ENCODE measurements at regions not wholly inside any gene's neighbourhood (a gene's known extent, or its start where the extent isn't known, plus 50 kb on each side); places are given as distances from the start of the nearest gene placed in this dataset.

GRCh38 chr13:48839171-48839570 lies 136.5 kb upstream of the FNDC3A start:
- TF ChIP-seq POLR2AphosphoS5 (IDR thresholded peaks at IDR 0.05) (no peak), CTCF (IDR thresholded peaks at IDR 0.05) (no peak)

Data from sigmoid colon (tissue), 4 donors.